Iris pigment epithelial cell (primary cell): ENCODE measurements at regions not wholly inside any gene's neighbourhood (a gene's known extent, or its start where the extent isn't known, plus 50 kb on each side); places are given as distances from the start of the nearest gene placed in this dataset.

ENCODE experiments used
- DNase-seq: peaks from one replicate; pipeline ENCODE4 v3.0.0-alpha.2; 2011; ENCODE audit warnings: low read depth

DNA sequence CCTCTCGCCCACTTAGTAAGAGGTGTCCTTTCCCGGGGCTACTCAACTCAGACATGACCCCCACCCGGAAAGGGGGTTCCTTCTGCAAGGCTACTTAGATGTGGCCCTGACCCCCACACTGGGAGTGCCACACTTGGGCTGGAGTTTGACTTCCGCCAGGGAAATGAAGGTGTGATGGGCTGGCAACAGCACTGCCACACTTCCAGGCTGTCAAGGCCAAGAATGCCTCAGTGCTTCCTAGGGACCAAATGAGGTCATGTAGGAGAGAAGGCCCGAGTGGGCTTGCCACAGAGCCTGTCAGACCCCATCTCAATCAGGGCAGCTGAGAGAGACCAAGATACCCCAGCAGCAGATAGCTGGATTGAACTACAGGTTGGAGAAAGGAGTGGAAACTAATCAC lies 55.5 kb downstream of the DRD1 start:
- DNase-seq, result no peak

DNA sequence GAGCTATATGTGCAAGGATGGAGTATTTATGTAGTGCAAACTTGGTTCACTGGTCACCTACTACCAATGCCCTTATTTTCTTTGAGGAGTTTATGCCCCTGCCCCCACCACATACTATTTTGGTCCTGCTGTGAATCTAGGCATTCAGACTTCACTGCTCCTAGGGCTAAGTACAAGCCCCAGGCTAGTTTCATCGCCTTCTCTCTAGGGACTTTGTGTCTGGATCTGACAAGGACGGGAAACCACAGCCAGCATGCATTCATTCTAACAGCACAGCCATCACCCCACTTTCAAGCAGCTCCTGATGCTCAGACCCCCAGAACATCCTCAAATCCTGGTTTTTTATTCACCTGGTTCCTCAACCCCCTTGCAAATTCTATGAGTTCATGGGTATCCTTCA lies 56.8 kb downstream of the DRD1 start:
- no peak for DNase-seq

DNA sequence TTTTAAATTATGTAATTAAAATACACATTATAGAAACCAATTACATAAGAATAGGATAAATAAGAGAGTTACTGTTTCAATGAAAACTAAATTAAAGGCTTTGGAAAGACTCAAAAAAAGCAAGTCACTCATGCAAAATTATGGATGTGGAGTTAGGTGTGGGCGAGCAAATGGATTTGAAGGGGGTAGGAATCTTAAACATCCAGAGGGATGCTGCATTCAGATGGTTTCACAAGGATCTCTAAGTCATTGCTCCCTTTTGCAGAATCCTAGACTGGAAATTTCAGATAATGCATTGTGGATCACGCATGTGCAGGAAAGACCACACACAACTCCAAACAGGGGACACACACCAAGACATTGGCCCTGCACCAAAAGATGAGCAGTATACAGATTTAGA lies 57.5 kb downstream of the DRD1 start:
- DNase-seq, result no peak

DNA sequence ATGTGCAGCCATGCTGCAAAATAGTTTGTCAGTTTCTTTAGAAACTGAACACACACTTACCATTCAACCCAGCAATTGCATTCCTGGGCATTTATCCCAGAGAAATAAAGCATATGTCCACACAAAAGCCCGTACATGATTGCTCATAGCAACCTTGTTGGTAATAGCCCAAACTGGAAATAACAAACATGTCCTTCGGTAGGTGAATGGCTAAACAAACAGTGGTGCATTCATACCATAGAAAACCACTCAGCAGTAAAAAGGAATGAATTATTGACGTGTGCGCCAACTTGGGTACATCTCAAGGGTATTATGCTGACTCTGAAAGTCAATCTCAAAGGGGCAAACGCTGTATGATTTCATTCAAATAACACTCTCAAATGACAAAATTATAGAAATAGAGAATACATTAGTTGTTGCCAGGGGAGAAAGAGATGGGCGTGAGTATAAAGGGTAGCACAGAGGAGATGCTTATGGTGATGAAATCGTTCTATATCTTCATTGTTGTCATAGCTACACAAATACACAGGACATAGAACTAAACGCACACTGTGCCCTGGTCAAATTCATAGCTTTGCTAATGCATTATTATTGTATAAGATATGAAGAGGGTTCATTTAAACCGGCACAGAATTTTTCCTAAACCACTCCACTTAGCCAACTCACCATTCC lies 58.2 kb downstream of the DRD1 start:
- DNase-seq, result no peak

DNA sequence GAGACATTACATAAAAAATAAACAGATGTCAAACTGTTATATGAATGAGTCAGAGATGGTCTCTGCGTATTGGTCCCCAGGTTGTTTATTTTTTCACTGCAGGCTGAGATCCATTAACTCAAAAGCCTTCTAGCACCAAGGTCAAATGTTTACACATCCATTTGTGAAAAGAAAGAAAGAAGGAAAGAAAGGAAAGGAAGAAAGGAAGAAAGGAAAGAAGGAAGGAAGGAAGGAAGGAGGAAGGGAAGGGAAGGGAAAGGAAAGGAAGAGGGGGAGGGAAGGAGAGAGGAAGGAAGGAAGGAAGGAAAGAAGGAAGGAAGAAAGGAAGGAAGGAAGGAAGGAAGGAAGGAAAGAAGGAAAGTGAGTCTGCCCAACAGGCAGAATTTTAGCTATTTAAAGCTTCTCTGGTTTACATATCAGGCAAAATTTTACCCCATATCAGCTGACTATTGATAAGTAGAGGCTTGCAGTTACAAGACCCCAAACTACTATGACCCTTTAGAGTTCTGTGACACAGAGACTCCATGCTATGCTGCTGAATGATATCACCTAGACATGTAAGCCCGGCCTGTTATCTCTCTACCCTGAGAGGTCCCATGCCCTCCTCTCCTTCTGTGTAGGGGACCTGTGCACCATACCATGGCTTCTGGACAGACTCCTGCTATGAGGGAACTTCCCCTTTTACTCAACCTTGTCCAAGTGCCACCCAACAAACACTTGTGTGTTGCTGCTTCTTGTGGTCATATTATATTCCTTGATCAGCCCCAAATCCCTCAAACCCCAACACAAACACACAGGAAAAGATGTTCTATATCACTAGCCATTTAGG lies 59.0 kb downstream of the DRD1 start:
- no peak for DNase-seq

DNA sequence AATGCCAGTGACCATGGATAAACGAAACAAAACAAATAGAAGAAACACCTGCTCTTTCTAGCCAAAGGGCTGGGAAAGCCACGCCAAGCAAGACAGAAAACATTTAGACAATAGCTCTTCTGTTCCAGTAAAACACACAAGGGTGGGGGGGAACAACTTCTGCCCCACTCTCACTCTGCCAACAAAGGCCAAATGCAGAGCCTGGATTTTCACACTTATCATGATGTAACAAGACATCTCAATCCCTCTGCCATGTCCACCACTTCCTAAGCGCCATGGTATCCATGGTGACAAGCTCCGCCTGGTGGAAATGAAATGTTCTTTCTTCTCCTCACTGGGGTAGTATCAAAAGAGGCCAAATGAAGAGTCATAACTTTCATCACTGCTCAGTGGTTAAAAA lies 60.6 kb downstream of the DRD1 start:
- no peak for DNase-seq

DNA sequence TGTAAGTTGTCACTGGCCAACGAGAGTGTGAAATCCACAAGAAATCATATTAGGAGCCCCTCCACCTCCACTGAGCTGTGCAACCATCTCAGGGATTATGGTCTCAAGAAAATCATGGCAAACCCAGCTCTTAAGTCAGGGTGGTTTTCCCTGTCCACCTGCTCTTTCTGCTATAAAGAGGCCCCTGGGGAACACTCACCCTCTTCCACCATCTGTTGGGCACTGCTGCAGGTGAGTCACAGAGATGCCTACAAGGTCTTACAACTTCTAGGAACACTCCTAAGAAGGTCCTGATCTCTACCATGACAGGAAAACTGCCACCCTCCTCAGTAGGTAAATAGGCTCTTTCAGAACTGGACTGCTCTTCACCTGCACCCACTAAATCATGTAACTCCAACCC lies 61.8 kb downstream of the DRD1 start:
- no peak for DNase-seq

DNA sequence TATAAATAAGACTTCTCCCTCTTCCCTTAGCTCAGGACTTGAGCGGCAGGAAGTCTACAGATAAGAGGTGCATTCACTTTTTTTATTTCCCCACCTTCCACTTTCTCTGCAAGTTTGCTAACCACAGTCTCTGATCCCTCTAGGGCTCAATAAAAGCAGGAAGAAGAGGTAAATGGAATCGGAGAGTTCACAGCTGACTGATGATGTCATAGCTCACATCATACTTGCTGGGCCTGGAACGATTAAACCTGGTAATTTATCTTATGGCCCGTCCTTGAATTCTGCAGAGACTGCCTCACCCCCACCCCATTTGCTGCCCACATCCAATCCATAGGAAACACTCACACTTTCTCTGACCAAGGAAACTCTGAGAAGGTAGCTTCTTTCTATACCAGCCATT lies 62.9 kb downstream of the DRD1 start:
- DNase-seq, result no peak

DNA sequence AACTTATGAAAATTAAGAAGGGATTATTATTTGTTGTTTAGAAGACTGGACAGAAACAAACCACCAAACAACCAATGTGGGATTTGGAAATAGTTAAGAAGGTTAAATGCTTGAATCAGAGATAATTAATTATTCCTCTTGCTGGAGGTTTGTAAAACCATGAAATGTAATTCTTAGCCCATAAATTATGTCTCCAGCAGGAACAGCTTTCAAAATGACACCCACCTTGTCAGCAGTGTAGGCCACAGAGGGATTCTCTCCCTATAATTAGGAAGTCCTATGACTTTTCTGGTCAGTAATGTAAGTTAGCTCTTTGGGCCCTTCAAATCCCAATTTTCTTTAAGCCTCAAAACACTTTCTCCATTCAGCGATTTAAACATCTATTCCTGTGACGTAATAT lies 63.3 kb downstream of the DRD1 start:
- no peak for DNase-seq

DNA sequence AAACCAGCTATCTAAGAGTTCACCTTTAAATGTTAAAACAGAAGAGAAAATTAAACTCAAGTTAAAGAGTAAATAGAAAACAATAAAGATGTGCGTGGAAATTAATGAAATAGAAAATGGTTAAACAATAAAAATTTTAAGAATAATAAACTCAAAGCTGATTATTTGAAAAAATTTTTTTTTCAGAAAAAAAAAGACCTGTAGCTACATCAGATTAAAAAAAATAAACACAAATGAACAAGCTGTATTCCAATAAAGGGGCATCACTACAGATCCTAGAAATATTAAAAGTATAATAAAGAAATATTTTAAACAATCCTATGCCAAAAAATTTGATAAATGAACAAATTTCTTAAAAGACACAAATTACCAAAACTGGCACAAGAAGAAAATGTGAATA lies 64.1 kb downstream of the DRD1 start:
- no peak for DNase-seq

DNA sequence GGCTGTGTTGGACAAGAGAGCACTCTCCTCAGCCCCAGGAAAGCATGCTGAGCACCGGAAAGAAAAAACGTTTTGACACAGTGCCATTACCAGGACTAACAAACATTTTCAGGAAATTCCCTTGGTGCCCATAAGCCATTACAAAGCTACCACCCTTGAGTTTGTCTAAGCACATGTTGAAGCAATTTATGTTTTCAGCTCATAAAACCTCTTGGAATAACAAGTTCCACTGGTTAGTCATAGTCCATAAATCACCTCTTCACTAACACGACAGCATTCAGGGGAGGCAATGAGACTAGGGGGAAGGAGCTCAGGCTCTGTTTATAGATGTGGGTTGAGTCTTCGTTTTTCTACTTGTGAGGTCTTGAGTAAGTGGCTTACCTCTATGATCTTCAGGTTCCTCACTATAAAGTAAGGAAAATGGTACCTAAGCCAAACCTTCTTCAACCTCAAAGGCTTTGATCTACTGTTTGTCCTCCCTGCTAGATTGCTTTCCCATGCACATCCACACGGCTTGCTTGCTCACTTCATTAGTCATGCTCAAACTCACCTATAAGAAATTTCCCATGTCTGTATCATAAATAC lies 65.4 kb downstream of the DRD1 start:
- no peak for DNase-seq

DNA sequence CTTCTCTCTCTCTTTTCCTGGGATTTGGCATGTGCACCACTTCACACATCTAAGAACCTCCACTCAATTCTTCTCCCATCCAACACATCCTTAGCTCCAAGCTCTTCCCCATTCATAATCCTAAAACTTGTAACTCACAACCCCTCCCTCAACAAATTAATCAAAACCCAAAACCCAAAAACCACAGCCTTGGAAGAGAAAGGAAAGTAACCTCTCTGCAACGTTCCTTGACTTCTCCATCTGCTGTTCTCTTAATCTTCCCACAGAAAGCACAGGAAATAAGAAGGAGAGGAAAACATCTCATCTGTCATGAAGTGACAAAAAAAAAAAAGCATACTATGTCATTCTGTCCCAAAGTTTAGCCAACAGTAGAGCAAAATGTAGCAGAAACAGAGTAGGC lies 66.2 kb downstream of the DRD1 start:
- no peak for DNase-seq

DNA sequence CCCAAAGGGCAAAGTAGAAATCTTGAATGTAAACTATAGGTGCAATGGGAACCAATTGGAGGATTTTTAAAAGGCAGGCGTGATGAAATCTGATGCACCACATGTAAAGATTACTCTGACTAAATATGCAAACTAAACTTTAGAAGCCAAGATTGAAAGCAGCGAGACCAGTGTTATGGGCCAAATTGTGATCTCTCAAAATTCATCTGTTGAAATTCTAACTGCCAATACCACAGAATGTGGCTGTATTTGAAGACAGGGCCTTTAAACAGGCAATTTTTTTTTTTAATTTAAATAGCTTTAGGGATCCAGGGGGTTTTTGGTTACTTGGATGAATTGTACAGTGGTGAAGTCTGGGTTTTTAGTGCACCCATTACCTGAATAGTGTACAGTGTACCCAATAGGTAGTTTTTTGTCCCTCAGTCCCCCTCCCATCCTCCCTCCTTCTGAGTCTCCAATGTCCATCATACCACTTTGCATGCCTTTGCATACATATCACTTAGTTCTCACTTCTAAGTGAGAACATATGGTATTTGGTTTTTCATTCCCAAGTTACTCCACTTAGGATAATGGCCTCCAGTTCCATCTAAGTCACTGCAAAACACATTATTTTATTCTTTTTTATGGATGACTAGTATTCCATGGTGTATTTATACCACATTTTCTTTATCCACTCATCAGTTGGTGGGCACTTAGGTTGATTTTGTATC lies 69.7 kb downstream of the DRD1 start:
- DNase-seq, result no peak

DNA sequence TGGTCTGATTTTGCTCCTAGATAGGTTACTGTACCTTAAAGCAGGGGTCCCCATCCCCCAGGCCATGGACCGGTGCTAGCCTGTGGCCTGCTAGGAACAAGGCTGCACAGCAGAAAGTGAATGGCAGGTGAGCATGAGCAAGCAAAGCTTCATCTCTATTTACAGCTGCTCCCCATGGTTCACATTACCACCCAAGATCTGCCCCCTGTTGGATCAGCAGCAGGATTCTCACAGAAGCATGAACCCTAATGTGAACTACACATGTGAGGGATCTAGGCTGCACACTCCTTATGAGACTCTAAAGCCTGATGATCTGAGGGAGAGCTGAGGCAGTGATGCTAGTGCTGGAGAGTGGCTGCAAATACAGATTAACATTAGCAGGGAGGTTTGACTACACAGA lies 78.1 kb downstream of the DRD1 start:
- no peak for DNase-seq

DNA sequence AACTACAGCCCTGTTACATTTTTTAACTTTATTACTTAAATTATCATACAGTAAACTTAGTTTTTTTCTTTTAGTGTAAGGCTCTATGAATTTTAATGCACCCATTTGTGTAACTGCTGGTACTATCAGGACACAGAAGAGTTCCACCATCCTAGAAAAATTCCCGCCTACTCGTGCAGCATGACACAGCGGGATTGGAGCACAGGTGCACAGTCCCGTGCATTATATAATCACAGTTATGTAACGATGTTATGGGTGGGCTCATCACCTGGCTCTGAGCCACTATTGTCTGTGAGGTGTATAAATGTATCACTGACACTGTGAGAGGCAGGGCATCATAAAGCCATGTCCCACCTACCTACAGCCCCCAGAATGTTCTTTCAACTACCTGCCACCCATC lies 80.7 kb downstream of the DRD1 start:
- DNase-seq, result no peak

DNA sequence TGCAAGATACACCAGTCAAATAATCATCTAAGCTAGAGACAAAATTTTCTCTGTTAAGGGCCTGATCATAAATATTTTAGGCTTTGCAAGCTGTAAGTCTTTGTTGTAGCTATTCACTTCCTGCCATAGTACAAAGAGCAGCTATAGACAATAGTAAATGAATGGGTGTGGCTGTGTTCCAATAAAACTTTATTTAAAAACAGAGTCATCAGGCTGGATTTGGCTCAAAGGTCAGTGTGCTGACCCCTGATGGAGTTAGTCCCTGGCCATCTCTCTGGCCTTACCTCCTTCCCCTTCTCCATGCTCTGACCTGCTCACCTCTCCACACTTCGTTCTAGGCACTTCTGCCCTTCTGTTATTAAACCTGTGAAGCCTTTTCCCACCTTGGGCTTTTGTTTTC lies 86.0 kb downstream of the DRD1 start:
- DNase-seq, result no peak

DNA sequence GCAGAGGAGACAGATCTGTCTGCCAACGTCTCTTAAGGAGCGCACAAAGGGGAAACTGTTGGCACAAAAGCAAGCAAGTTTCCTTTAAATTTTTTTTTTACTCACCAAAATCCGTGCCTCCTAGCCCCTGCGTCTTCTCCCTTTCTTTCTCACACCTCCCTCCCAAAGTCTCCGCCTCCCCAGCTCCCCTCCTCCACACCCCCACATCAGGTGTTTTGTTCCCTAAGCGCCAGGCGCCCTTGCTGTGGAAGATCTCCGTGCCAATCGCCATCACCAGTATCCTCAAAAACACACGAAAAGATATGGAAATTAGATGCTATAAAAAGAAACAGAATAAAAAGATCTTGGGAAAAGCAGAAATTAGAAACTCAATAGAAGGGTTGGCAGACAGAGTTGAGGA lies 87.6 kb downstream of the DRD1 start:
- DNase-seq, result no peak

DNA sequence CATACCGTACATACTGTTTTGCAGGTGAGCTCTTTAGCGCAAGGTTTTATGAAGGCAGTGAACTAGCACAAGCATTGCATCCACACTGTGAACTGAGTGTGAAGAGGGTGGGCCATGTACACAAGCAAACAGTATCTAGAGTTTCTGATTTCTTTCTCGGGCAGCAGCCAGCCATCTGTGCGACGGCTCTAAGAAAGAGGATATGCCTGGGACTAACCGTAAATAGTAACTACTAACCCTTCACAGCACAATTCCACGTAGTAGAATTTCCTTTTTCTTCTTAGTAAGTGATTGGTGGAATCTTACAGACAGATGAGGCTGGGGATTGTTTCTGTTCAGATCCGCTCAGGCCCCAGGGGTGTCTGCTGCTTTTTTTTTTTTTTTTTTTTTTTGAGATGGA lies 89.0 kb downstream of the DRD1 start:
- DNase-seq, result no peak

DNA sequence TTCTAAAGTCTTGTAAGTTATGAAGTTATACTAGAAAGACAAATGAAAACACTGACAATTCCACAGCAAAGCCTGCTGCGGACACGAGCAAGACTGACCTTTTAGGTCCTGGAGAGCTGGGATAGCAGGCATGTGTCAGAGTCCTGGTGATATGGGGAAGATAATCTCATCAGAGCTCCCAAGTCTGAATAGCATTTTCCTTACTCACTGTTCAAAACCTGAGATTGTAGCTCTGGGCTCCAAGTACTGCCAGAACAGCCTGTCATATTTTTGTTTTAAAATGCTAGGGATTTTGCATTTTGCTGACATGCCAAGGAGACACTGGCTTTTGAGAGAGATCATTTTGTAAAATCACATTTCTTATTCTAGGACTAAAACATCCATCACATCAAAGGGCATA lies 90.1 kb downstream of the DRD1 start:
- DNase-seq, result no peak

DNA sequence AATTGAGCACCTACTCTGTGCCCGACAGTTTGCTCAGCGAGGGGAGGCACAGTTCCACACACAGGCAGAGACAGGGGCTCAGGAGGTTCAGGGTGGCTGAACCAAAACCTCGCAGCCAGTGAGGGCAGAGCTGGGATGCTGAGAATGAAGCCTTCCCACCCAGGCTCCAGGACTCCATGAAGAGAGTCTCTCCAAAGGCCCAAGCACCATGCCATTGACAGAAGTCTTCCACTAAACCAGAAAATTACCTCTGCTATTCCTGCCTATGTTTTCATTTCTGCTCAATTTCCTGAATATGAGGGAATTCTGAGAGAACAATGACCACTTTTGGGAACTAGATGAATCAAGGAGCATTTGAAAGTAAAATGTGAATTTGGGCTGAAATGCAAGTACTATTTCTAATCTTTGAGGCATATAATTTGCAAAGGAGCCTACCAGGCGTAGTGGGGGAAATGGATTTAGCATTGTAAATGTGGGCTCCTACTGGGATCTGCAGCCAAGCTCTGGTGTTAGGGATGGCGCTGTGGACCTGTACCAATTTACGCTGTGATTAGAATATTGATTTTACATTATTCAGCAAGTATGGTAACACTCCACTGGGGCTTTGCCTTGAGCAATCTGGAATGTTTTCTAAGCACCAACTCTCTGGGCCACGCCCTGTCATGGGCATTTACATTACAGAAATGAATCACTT lies 91.9 kb downstream of the DRD1 start:
- DNase-seq, result no peak

DNA sequence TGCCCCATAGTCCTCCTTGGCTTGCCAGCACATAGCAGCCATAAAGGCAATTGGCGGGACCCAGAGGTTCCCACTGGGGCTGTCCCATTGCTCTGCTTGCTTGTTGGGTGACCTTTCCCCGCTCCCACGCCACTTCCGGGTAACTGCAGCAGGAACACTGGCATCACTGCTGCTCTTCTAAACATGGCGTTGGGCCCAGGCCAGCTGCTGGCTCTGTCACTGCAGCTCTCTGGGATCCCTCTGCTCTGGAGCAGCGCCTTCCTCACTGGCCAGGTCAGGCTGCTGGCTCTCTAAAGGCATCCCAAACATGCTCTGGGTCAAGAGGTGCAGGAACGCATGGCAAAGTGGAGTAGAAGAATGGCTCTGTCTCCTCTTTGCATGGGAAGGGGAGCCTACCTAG lies 92.9 kb downstream of the DRD1 start:
- no peak for DNase-seq

DNA sequence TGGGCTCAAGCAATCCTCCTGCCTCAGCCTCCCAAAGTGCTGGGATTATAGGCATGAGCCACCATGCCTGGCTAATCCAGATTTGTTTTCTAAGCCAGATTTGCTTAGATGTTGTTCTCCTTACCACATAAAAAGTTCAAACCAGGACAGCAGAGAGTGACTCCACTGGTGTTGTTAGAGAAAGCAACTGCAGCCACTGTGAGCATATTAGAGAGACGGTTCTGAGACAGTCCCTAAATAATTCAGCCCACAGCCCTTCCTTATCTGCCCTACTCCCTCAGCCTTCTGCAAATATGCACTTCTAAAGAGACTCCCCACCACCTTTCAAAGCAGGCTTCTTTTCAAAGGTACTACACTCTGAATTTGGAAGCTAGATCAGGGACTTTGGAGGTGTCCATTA lies 96.1 kb downstream of the DRD1 start:
- DNase-seq, result no peak
